ENCODE measurements at regions not wholly inside any gene's neighbourhood (a gene's known extent, or its start where the extent isn't known, plus 50 kb on each side); places are given as distances from the start of the nearest gene placed in this dataset.

DNA sequence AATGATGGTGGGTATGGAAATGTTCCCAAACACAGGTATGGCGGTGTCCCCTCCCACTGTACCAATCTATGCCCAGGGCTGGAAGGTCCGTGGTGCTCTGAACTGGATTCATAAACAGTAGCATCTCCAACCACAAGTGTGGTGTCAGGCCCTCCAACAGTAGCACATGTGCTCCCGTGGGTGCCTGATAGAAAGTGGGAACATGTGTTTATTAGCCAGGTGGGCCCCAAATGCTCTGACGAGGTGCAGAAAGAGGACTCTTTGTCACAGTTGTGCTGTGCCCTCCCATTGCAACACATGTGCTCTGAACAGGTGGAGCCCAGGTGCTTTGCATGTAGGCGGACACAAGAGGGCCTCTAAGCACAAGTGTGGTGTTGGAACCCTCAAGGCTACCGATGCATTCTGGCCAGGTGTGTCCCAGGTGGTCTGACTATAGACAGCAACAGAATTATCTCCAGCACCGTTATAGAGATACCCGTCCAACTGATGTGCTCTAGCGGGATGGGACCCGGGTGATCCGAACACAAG is 75.4 kb upstream of the ZNF30 start:
- TF ChIP-seq POLR2A (IDR thresholded peaks at IDR 0.05) (no peak), EP300 (IDR thresholded peaks at IDR 0.05) (no peak)
- TF ChIP-seq, protein P1, sequence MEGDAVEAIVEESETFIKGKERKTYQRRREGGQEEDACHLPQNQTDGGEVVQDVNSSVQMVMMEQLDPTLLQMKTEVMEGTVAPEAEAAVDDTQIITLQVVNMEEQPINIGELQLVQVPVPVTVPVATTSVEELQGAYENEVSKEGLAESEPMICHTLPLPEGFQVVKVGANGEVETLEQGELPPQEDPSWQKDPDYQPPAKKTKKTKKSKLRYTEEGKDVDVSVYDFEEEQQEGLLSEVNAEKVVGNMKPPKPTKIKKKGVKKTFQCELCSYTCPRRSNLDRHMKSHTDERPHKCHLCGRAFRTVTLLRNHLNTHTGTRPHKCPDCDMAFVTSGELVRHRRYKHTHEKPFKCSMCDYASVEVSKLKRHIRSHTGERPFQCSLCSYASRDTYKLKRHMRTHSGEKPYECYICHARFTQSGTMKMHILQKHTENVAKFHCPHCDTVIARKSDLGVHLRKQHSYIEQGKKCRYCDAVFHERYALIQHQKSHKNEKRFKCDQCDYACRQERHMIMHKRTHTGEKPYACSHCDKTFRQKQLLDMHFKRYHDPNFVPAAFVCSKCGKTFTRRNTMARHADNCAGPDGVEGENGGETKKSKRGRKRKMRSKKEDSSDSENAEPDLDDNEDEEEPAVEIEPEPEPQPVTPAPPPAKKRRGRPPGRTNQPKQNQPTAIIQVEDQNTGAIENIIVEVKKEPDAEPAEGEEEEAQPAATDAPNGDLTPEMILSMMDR (IDR thresholded peaks at IDR 0.05) = no peak

Measured in stomach (tissue), 4 donors.